Spleen (tissue), 11 donors: ENCODE measurements at regions not wholly inside any gene's neighbourhood (a gene's known extent, or its start where the extent isn't known, plus 50 kb on each side); places are given as distances from the start of the nearest gene placed in this dataset.

Source experiments
- DNase-seq: peaks from one replicate; pipeline ENCODE4 v3.0.0-alpha.2; 2020
- H3K27ac ChIP-seq, 8 donors: fragments of 200-600 bp; sonication (generic) in 7 of 8; 1 replicate in 4 of 8; 2 replicates in 4 of 8; pipeline versions ENCODE4 v1.5.0 to v1.8.0; 2016 to 2021; ENCODE audit warnings: inconsistent platforms in 4 of 8, mild to moderate bottlenecking in 4 of 8, moderate library complexity in 1 of 8
- H3K27me3 ChIP-seq, 7 donors: fragments of 200-600 bp; sonication (generic) in 6 of 7; replicated peaks in 1 of 7; 1 replicate in 4 of 7; 2 replicates in 3 of 7; pipeline versions ENCODE4 v1.5.0 to v1.8.0; 2016 to 2021; ENCODE audit warnings: inconsistent platforms in 3 of 7, mild to moderate bottlenecking in 1 of 7
- H3K36me3 ChIP-seq, 6 donors: fragments of 200-600 bp; sonication (generic) in 5 of 6; 1 replicate in 4 of 6; 2 replicates in 2 of 6; pipeline versions ENCODE4 v1.5.0 to v1.8.0; 2016 to 2021; ENCODE audit warnings: inconsistent platforms in 2 of 6
- H3K4me1 ChIP-seq, 6 donors: fragments of 200-600 bp; sonication (generic) in 5 of 6; 1 replicate in 3 of 6; 2 replicates in 3 of 6; pipeline versions ENCODE4 v1.5.0 to v1.8.0; 2016 to 2021; ENCODE audit warnings: inconsistent platforms in 3 of 6
- H3K4me3 ChIP-seq, 8 donors: fragments of 200-600 bp; sonication (generic) in 7 of 8; 1 replicate in 4 of 8; 2 replicates in 4 of 8; pipeline versions ENCODE4 v1.5.0 to v1.8.0; 2016 to 2021; ENCODE audit warnings: inconsistent platforms in 4 of 8, mild to moderate bottlenecking in 4 of 8, moderate library complexity in 2 of 8
- H3K9me3 ChIP-seq, 8 donors: fragments of 200-600 bp; sonication (generic) in 7 of 8; 1 replicate in 4 of 8; 2 replicates in 4 of 8; pipeline versions ENCODE4 v1.5.0 to v1.8.0; 2016 to 2021; ENCODE audit warnings: inconsistent platforms in 4 of 8
- POLR2A ChIP-seq, 3 donors: fragments of 450-650 bp; IDR thresholded peaks; one replicate each; pipeline ENCODE4 v1.5.1; 2017; ENCODE audit warnings: antibody characterized with exemption in 3 of 3, mild to moderate bottlenecking in 1 of 3
- POLR2AphosphoS5 ChIP-seq, 3 donors: sonication (generic); formaldehyde crosslinking; IDR thresholded peaks; one replicate each; pipeline ENCODE4 v1.5.1; 2017; ENCODE audit warnings: antibody characterized with exemption in 3 of 3
- WGBS, 5 donors: extraction: QIAGEN DNeasy Blood & Tissue Kit in 3 of 5; methylation state at CpG; one replicate each; pipeline versions ENCODE4 v1.1.5 to v1.1.7; 2013 to 2018; 5-methylcytosine and 5-hydroxymethylcytosine counted together
- intact Hi-C: fragments of 100-400 bp; cut with DNase I; formaldehyde crosslinking; loops from one replicate; pipeline ENCODE4 v1.15.0; 2023; ENCODE audit warnings: low total_unique reads
- TF ChIP-seq, protein P1 (sequence below), 11 experiments: fragments of 200-600 bp in 7 of 11; fragments of 450-650 bp in 4 of 11; sonication (generic) in 4 of 11; IDR thresholded peaks in 8 of 11; conservative IDR thresholded peaks in 3 of 11; 1 replicate in 7 of 11; 2 replicates in 4 of 11; pipeline versions ENCODE4 v1.4.0 to v1.8.0; 2016 to 2021; ENCODE audit warnings: antibody characterized with exemption in 11 of 11, inconsistent platforms in 4 of 11, mild to moderate bottlenecking in 1 of 11
- donor health status: healthy with polysubstance abuse.
- donor health status: DM: no; HTN: no; CAD: no; lungs with moderate emphysema.
- donor health status: DM: no; HTN: no; CAD: no.
- donor health status: Bipolar disorder and iron deficiency.
- donor health status: healthy.
- donor health status: DM: no; HTN: no; CAD: no.
- donor health status: DM: yes; HTN: yes; CAD: no.

DNA sequence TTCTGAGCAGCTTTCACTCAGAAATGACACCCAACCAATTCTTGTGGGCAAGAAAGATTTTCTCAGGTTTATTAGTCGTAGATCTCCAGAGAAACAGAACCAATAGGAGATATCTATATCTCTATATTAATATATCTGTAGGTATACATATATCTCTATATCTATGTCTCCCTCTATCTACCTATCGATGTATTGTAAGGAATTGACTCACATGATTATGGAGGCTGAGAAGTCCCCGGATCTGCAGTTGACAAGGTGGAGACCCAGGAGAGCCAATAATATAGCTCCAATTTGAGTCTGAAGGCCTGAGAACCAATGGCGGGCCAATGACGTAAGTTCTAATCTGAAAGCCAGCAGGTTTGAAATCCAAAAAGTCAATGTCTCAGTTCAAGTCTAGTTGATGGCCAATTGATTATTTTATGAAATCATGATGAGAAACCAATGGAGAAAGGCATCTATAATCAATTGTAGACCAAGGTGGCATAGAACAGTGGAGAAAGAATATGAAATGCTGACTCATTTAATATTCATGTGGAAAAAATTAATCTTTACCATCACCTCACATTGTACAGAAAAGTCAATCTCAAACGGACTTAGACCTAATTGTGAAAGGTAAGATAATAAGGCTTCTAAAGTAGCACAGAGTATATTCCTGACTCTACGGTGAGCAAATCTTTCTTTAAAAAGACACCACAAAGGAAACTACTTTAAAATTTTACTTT, 65.6 kb upstream of the CHRNA7 start:
- Histone ChIP-seq H3K4me1 (no peaks in the 10 kb centered on the region), H3K36me3 (no peaks in the 10 kb centered on the region), H3K27me3 (peaks cover 0 to 27% (median 0%) of the 10 kb centered on the region in 7 donors), H3K4me3 (no peak overlapping the region), H3K9me3 (peaks cover 0 to 16% (median 13%) of the 10 kb centered on the region in 8 donors), H3K27ac (no peak overlapping the region)
- no peak for DNase-seq
- TF ChIP-seq, protein P1, sequence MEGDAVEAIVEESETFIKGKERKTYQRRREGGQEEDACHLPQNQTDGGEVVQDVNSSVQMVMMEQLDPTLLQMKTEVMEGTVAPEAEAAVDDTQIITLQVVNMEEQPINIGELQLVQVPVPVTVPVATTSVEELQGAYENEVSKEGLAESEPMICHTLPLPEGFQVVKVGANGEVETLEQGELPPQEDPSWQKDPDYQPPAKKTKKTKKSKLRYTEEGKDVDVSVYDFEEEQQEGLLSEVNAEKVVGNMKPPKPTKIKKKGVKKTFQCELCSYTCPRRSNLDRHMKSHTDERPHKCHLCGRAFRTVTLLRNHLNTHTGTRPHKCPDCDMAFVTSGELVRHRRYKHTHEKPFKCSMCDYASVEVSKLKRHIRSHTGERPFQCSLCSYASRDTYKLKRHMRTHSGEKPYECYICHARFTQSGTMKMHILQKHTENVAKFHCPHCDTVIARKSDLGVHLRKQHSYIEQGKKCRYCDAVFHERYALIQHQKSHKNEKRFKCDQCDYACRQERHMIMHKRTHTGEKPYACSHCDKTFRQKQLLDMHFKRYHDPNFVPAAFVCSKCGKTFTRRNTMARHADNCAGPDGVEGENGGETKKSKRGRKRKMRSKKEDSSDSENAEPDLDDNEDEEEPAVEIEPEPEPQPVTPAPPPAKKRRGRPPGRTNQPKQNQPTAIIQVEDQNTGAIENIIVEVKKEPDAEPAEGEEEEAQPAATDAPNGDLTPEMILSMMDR (IDR thresholded peaks at IDR 0.05 in 8 of 11, conservative IDR thresholded peaks at IDR 0.05 in 3 of 11): no peak
- TF ChIP-seq POLR2A (IDR thresholded peaks at IDR 0.05): no peak
- no peak for TF ChIP-seq POLR2AphosphoS5 (IDR thresholded peaks at IDR 0.05)
- WGBS, 5 donors: 85 to 92% (median 90%) methylated on average over 7 of the region's 7 CpGs
- intact Hi-C loops: no loop called here

DNA sequence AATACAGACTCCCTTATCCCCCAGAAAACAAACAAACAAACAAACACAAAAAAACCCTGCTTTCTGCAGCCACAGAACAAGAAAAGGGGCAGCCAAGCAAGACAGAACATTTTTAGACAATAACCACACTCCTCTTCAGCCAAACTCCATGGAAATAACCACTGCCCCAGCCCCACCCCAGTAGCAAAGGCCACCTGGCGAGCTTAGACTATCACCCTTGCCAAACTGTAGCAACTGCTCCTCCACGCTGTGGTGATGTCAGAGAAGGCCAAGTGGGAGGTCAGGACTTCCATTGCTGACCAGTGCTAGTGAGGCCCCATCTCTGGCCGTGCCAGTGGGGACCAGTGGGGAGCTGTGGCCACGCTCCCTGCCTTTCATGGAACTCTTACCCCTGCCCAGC, 60.3 kb upstream of the CHRNA7 start:
- intact Hi-C loops: no loop called here
- H3K27ac ChIP-seq: no peak overlapping the region
- H3K36me3 ChIP-seq: no peaks in the 10 kb centered on the region
- no peaks in the 10 kb centered on the region for H3K9me3 ChIP-seq
- no peak for TF ChIP-seq POLR2A (IDR thresholded peaks at IDR 0.05)
- TF ChIP-seq, protein P1 (IDR thresholded peaks at IDR 0.05 in 8 of 11, conservative IDR thresholded peaks at IDR 0.05 in 3 of 11): no peak
- no peak for TF ChIP-seq POLR2AphosphoS5 (IDR thresholded peaks at IDR 0.05)
- peaks cover 0 to 28% (median 0%) of the 10 kb centered on the region in 7 donors for H3K27me3 ChIP-seq
- peaks cover 0 to 4% (median 2%) of the 10 kb centered on the region in 6 donors for H3K4me1 ChIP-seq
- 45 to 82% (median 75%) methylated on average over 2 to 4 of the region's 4 CpGs for WGBS, 5 donors
- no peak for DNase-seq
- H3K4me3 ChIP-seq: no peak overlapping the region

DNA sequence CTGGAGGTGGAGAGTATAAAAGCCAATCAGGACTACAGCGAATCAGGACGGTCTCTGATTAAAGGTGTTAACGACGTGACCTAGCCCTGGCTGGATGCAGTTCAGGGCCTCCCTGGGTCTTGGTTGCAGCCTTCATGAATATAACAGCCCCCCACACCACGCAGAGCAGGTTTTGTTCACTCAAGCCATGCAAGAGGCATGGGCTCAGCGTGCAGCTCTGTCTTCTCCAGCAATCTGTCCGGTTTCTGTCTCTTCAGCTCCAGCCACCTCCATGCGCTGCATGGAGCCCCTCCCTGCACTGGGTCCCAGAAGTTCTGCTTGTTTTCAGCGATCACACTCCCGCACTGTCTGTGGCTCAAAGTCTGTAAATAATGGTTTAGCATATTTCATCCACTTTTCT, 57.1 kb upstream of the CHRNA7 start:
- whole genome bisulfite sequencing, 5 donors: 84 to 89% (median 89%) methylated on average over 10 of the region's 10 CpGs
- no peak for TF ChIP-seq POLR2A (IDR thresholded peaks at IDR 0.05)
- TF ChIP-seq, protein P1 (IDR thresholded peaks at IDR 0.05 in 8 of 11, conservative IDR thresholded peaks at IDR 0.05 in 3 of 11): no peak
- no peak for TF ChIP-seq POLR2AphosphoS5 (IDR thresholded peaks at IDR 0.05)
- Histone ChIP-seq H3K36me3 (no peaks in the 10 kb centered on the region), H3K4me1 (peaks cover 0 to 18% (median 8%) of the 10 kb centered on the region in 6 donors), H3K4me3 (no peak overlapping the region), H3K27ac (no peak overlapping the region), H3K27me3 (peaks cover 0 to 38% (median 13%) of the 10 kb centered on the region in 7 donors), H3K9me3 (no peaks in the 10 kb centered on the region)
- DNase-seq: no peak
- intact Hi-C loops: no loop called here

DNA sequence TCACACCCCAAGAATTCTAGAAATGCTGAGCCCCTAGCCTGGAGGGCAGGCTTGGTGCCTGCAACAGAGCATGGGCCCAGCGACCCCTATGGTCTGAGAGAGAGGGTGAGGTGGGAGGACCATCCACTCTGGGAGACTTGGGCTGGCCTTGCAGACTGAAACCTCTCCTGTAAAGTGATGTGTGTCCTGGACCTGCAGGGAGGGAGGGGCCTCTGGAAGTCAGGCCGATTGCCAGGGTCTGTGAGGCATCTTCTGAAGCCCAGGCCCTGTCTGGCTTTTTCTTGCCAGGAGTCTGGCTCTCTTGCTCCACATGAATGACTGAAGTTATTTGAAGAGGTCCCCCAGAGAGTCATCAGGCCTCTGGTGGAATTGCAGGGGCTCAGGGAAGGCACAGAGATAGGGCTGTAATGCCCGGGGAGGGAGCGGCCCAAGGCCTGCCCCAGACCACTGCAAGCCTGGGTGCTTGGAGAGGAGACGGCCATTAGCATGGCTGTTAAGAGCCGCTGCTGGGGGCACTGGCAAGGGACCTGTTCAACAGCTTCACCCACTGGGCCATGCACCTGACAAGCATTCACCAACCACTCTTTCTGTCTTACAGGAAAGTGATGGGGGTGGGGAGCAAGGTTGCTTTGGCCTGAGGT, 56.0 kb upstream of the CHRNA7 start:
- Histone ChIP-seq H3K27me3 (peaks cover 0 to 39% (median 13%) of the 10 kb centered on the region in 7 donors), H3K9me3 (no peaks in the 10 kb centered on the region), H3K36me3 (no peaks in the 10 kb centered on the region), H3K4me3 (no peak overlapping the region), H3K4me1 (peaks cover 0 to 21% (median 8%) of the 10 kb centered on the region in 6 donors), H3K27ac (no peak overlapping the region)
- DNase-seq: no peak
- intact Hi-C loops: no loop called here
- no peak for TF ChIP-seq POLR2A (IDR thresholded peaks at IDR 0.05)
- no peak for TF ChIP-seq POLR2AphosphoS5 (IDR thresholded peaks at IDR 0.05)
- TF ChIP-seq, protein P1 (IDR thresholded peaks at IDR 0.05 in 8 of 11, conservative IDR thresholded peaks at IDR 0.05 in 3 of 11): no peak
- WGBS, 5 donors: 67 to 77% (median 75%) methylated on average over 3 to 6 of the region's 6 CpGs
